IPS-NIHi7 (cell line): ENCODE measurements at regions not wholly inside any gene's neighbourhood (a gene's known extent, or its start where the extent isn't known, plus 50 kb on each side); places are given as distances from the start of the nearest gene placed in this dataset.

ENCODE experiments used
- DNase-seq: peaks from one replicate; pipeline ENCODE4 v3.0.0; 2012; ENCODE audit warnings: mixed read lengths; ENCODE audit errors: extremely low spot score

- DNase-seq, result no peak
These were observed 53.6 kb upstream of the DYNC1I1 start for GRCh38 chr7:95718577-95719410.

- no peak for DNase-seq
These were observed 55.8 kb upstream of the DYNC1I1 start for GRCh38 chr7:95716357-95717122.

GRCh38 chr7:95715274-95715673, 57.1 kb upstream of the DYNC1I1 start:
- no peak for DNase-seq

- DNase-seq, result no peak
These were observed 61.6 kb upstream of the DYNC1I1 start for GRCh38 chr7:95710711-95711110.

- DNase-seq, result no peak
These were observed 71.4 kb upstream of the DYNC1I1 start for GRCh38 chr7:95700917-95701316.

- DNase-seq, result no peak
These were observed 78.0 kb upstream of the DYNC1I1 start for GRCh38 chr7:95694334-95694733.

GRCh38 chr7:95693551-95694333, 78.6 kb upstream of the DYNC1I1 start:
- no peak for DNase-seq

- DNase-seq, result no peak
These were observed 80.9 kb upstream of the DYNC1I1 start for GRCh38 chr7:95691464-95691863.

GRCh38 chr7:95690367-95690947, 81.9 kb upstream of the DYNC1I1 start:
- peak; percentile 25 for DNase-seq

- DNase-seq, result no peak
These were observed 83.3 kb upstream of the DYNC1I1 start for GRCh38 chr7:95688931-95689495.

GRCh38 chr7:95687759-95688343, 84.5 kb upstream of the DYNC1I1 start:
- peak; percentile 21 for DNase-seq

GRCh38 chr7:95686109-95686508, 86.2 kb upstream of the DYNC1I1 start:
- DNase-seq, result peak; percentile 30

- no peak for DNase-seq
These were observed 87.8 kb upstream of the DYNC1I1 start for GRCh38 chr7:95684505-95684904.

GRCh38 chr7:95684037-95684436, 87.7 kb upstream of the PDK4 start:
- peak; percentile 21 for DNase-seq

- DNase-seq, result no peak
These were observed 86.6 kb upstream of the PDK4 start for GRCh38 chr7:95682913-95683312.

- DNase-seq, result no peak
These were observed 80.4 kb upstream of the PDK4 start for GRCh38 chr7:95676691-95677090.

- no peak for DNase-seq
These were observed 79.3 kb upstream of the PDK4 start for GRCh38 chr7:95675632-95676031.

- no peak for DNase-seq
These were observed 78.7 kb upstream of the PDK4 start for GRCh38 chr7:95675016-95675415.

GRCh38 chr7:95674101-95674500, 77.8 kb upstream of the PDK4 start:
- no peak for DNase-seq

GRCh38 chr7:95672434-95672833, 76.1 kb upstream of the PDK4 start:
- no peak for DNase-seq

GRCh38 chr7:95669513-95669912, 73.2 kb upstream of the PDK4 start:
- no peak for DNase-seq
